DMS153 treated with DMSO at 0.1 percent for 48 hours (cell line): ENCODE measurements at regions not wholly inside any gene's neighbourhood (a gene's known extent, or its start where the extent isn't known, plus 50 kb on each side); places are given as distances from the start of the nearest gene placed in this dataset.
"Not testable (repeated sequence)": the region's sequence is repeated elsewhere in the genome, so short reads cannot be mapped to it uniquely, and the experiment has no call there.

Source experiments
- DNase-seq: peaks from one replicate; lab custom pipeline; 2025; ENCODE audit not compliant: unreplicated experiment; lab: John Stamatoyannopoulos, UW

DNA sequence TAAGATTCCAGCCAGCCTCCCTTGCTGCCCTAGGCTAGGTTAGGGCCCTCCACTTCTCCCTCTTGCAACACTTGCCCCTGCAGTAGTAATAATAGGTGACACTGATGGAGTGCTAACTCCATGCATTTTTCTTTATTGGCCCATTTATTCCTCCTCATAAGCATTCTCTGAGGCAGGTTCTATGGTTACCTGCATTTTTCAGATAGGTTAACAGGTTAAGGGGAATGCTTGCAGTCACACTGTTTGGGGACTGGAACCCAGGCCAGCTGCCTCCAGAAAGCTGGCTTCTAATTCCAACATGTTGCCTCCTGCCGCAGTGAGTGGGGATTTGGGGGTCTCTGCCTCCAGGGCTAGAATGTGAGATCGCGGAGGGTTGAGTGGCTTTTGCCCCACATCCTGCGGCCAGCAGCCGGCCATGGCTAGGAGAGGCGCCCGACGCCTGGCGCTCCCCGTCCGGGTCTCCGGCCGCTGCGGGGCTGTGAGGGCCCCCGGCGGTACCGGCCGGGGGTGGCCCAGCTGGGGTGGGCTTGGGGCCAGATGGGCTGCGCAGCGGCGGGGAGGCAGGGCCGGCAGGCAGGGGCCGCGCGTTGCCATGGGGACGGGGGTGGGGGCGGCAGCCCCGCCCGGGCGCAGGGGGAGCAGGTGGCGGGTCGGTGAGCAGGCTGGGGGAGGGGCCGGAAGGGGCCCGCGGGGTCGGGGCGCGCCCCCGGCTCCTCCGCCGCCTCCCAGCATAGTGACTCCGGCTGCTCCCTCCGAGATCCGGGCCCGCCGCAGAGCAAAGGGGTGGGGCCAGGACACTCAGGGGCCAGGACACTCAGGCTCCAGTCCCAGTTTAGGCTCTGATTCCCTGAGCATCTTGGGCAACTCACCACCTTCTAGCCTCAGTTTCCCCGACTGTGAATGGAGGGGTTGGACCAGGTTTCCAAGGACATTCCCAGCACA, 68.4 kb upstream of the SSBP3 start:
- DNase-seq: no peak

DNA sequence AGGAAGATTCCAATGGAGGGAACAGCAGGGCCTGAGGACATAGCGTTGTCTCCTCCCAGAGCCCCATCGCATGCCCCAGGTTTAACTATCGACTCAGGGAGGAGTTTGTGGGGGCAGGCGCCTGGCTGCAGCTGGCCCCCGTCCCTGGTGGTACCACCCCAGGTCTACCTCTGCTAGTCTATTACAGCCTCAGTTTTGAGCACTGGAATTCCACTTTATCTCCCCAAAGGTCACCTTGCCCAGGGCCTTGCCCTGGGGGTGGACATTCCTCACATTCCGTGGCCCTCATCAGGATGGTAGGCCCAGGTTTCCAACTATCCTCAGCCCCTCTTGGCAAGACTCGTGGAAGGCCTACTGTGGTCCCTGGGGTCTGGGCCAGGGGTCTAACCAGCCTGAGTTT, 65.4 kb upstream of the SSBP3 start:
- no peak for DNase-seq

DNA sequence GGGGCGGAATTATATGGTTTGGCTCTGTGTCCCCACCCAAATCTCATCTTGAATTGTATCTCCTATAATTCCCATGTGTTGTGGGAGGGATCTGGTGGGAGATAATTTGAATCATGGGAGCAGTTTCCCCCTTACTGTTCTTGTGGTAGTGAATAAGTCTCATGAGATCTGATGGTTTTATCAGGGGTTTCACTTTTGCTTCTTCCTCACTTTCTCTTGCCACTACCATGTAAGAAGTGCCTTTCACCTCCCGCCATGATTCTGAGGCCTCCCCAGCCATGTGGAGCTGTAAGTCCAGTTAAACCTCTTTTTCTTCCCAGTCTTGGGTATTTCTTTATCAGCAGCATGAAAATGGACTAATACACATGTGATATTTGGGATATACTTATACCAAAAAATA, 63.2 kb upstream of the SSBP3 start:
- DNase-seq: not testable (repeated sequence)

DNA sequence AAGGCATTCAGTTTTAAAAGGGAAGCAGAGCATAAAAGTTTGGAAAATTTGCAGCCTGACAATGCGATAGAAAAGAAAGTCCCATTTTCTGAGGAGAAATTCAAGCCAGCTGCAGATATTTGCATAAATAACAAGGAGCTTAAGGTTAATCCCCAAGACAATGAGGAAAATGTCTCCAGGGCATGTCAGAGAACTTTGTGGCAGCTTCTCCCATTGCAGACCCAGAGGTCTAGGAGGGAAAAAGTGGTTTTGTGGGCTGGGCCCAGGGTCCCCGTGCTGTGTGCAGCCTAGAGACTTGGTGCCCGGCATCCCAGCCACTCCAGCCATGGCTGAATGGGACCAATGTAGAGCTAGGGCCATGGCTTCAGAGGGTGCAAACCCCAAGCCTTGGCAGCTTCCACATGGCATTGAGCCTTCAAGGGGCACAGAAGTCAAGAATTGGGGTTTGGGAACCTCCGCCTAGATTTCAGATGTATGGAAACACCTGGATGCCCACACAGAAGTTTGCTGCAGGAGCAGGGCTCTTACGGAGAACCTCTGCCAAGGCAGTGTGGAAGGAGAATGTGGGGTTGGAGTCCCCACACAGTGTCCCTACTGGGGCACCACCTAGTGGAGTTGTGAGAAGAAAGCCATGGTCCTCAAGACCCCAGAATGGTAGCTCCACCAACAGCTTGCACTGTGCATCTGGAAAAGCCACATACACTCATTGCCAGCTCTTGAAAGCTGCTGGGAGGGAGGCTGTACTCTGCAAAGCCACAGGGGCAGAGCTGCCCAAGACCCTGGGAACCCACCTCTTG, 62.3 kb upstream of the SSBP3 start:
- not testable (repeated sequence) for DNase-seq

DNA sequence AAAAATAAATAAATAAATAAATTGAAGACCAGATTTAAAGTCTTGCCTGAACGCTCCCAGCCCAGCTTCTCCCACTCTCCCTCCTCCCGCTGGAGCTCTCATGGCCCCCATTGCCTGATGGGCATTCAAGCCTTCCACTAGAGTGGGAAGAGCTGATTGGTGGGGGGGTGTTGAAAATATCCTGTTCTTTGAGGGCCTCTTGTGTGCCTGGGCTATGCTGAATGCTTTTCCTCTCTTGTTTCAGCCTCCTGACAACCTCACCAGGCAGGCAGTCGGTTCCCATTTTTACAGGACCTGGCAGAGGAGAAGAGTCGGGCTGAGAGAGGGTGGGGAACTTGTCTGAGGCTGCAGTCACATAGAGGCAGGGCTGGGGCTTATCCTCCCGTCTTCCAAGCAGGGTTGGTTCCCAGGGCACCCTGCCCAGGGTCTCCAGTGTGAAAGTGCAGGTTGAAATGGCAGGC, 59.2 kb upstream of the SSBP3 start:
- no peak for DNase-seq

DNA sequence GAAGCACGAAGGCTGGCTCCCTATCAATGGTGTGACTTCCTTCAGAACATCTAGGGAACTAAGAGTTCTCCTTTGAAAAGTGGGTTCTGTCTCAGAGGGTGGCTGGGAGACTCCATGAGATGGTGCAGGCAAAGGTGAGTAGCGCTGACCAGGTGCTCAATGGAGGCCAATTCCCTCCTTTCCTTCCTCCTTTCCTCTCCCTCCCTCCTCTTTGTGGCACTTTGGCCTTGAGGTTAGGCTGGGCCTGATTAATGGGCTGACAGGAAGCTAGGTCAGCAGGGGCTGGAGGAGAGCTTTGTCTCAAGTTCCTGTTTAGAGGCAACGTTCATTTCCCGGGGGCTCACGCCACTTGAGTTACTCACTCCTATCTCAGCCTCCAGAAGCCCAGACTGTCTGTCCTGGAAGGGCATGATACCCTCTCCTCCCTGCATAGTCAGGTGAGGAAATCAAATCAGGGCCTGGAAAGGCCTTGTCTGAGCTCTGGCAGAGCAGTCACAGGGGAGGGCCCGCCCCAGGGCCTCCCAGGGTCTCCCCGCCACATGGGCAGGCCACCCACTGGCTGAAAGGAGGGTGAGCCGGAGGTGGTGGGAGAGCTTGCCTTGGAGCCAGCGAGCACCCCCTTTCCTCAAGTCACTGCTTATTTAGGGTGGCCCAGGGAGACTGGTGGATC, 58.4 kb upstream of the SSBP3 start:
- DNase-seq: no peak

DNA sequence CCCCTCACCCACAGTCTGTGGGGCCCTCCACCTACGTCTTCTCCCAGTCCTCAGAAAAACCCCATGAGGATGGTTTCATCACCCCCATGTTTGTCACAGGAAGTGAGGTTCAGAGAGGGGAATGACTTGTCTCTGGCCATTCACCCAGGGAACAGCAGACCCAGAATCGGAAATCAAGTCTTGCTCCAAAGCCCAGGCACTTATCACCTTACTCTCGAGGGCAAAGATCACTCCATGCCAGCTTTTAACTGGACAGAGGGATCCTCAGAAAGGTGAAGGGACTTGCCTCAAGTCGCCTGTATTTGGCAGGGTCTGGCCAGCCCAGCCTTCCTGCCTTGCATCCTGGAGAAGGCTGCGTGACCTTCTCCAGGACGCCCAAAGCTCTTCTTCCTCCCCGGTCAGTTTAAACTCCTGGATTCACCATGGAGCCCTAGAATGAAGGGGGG, 57.9 kb upstream of the SSBP3 start:
- DNase-seq: no peak

DNA sequence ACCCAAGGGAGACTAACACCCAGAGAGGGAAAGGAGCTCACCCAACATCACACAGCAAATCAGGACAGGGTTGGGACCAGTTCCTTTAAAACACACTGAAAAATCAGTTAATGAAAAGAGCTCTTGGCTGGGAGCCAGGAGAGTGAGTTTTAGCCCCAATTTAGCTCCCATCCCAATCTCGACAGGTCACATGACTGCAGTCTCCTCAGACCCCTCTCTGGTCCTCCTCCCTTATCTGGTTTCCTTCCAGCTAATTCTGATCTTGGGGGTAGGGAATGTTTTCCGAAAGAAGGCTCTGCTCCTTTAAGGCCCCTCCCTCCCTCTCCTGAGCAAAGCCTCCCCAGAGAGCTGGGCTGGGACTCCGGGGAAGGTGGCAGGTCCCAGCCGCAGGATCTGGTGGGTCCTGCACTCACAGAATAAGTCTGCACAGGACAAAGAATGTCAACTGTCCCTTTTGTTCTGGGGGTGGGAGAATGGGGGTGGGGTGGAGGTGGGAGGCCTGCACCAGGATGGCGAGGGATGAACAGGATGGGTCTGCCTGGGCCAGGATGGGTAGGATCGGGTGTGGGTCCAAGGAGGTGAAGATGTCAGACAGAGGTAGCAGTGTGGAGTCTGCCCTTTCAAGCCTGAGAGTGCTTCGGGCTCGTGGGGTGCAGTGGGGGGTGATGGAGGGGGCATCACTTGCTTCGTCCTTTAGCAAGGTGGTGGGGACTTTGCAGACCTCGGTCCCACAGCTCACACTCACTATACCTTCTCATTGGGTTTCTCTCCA, 57.3 kb upstream of the SSBP3 start:
- DNase-seq: no peak

DNA sequence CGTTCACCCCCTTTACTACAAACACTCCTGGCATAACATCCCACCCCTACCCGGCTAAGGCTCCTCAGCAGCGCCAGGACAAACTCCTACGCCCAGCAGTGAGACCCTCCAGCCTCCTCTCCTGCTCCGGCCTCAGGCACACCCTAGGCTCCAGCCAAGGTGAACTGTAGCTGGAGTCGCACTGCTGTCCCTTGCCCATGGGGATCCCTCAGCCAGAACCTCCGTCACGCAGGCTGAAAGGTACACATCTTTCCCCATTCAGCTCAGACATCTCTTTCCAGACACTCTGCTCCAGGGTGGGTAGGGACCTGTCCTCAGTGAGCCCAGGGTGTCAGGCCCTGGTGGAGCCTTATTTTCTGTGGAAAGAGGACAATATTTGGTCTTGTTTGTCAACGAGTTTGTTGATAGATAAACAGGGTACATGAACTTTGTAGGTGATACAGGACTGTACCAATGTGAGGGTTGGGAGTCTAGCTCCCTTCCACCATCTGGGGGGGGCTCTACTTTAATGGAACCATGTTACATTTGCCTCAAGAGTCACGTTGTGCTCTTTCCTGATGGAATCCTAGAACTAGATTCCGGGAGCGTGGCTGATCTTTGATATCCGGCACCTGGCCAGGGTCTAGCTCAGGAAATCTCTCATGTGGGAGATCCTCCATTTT, 56.5 kb upstream of the SSBP3 start:
- DNase-seq: no peak

DNA sequence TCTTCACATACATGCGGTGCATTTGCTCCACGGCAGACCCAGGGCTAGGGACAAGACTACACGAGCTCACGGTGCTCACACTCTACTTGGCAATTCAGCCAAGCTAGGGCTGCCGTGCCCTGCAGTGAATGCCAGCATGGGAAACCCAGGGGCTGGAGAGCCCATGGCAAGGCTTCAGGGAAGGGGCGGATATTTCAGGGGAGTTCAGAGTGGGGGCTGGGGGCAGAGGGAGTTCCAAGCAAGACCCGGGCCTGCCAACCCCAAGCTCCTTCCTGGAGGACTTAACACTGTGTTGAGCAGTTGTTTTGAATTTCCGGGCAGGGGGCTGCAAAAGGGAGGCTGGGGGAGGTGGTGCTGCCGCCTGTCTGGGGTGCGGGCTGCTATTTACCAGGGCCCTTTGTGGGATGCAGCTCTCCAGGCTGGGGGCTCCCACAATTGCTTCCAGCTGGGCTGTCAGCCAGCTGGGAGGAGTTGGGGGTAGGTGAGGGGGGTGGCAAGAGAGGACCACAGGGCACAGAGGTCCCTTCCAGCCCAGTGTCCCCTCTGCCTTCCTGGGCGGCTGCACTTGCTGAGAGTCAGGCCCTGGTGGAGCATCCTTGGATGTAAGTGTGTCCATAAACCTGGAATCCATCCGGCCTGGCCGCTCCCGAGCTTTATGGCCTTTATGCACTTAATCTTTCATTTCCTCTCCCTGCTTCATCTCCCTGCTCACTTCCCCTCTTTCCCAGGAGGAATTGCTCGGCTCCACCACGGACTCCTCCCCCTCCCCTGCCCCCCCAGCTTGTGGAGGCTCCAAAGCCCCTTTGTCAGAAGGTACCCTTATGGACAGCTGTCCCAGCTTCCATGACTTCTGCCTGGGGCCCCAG, 55.8 kb upstream of the SSBP3 start:
- no peak for DNase-seq

DNA sequence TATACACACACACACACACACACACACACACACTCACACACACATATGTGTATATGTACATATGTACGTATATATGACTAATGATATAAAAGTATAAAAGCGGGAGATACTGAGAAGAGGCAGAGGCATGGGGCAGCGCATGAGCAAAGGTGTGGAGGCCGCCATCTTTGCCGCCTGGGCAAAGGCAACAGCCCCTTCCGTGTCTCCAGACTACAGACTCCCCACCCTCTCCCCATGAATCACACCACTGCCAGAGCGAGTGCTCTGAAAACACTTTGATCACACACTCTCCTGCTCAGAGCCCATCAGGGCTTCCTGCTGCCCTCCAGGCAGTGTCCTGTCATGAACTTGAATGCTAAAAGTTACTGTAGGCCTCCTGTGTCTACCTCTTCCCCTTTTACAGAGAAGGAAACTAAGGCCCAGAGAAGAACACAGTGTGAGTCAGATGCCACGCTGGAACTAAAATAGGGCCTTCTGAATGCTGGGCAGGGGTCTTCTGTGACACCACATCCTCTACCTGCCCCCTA, 54.7 kb upstream of the SSBP3 start:
- DNase-seq: no peak

DNA sequence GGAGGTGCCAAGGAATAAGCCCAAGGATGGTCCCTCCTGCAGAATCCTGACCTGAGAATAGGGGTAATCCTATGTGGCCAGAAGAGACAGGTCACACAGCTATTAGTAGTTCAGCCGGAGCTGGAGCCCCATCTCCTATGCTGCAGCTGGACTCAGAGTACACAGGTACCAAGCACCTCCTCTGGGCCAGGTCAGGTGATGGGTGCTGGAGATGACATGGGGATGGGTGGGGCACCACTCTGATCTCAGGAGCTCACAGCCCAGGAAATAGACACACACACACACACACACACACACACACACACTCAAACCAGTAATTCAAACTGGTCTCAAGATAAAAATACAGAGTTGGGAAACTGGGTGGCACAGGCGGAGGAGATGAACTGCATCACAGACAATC, 54.2 kb upstream of the SSBP3 start:
- DNase-seq: no peak

DNA sequence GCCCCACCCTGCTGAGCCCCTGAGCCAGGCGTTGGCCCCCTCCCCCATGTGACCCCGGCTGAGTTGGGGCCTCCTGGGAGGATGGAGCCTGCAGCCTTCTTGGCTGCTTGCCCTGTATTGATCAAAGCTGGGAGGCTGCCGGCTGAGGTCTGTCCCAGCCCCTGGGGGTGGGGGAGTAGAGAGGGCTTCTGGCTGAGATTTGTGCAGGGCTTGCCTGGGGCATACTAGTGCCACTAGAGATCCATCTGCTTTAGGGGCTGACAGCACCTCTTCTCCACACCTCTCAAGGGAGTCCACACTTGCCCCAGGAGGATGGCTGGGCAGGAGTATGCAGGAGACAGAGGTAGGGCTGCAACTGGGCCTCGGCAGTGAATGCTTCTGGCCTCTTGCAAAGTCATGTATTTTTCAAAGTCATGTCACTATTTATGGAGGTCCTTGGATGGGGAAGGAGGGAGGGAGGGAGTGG, 53.6 kb upstream of the SSBP3 start:
- DNase-seq: no peak

DNA sequence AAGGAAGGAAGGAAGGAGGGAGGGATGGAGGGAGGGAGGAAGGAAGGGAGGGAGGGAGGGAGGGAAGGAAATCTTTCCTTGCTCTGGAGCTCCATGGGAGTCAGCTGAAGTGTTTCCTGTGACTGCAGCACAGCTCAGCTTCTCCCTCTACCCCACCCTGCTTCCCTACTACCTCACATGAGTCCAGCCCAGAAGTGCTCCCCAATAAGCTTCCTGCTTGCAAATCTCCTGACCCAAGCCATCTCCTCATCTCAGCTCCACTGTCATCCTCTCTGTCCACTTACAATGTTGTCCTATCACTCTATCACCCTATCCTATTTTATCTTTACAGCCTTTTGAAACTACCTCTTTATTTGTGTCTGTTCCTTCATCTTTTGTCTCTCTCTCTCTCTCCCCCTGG, 52.9 kb upstream of the SSBP3 start:
- DNase-seq: no peak

DNA sequence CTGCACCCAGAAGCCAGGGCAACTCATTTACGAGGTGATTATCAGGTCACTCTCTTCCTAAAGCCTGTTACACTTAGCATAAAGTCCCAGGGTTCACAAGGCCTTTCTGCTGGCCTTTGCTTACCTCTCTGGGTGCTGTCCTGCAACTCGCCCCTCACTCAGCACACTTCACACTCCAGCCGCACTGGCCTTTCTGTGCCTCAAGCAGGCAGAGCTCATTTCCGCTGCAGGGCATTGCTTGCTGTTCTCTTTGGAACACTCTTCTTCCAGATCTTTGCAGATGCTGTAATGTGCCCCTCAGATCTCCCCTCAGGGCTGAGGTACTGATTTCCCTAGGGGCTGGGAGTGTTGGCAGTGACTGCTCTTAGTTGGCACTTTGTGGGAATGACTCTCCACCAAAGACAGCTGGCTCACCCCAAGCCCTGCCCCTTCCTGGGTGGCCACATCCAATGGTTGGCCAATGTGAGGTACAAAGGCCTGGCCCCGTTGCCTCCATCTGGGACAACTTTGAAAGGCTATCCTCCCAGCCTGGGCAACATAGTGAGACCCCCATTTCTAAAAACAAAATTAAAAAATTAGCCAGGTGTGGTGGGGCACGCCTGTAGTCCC, 50.8 kb upstream of the SSBP3 start:
- DNase-seq: no peak

DNA sequence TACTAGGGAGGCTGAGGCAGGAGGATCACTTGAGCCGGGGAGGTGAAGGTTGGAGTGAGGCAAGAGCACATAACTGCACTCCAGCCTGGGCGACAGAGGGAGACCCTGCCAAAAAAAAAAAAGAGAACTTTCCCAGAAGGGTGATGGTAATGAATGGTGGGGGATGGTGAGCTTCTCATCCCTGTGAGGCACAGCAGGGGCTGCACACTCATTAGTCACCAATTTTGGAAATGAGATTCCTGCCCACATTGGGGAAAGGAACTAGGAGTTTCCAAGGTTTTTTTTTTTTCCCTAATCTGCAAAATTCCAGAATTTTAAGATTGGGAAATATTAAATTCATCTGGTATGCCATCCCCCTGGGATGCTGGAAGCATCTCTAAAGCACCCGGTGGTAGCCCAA, 50.2 kb upstream of the SSBP3 start:
- no peak for DNase-seq
